Lower leg skin (tissue), 4 donors: ENCODE measurements at regions not wholly inside any gene's neighbourhood (a gene's known extent, or its start where the extent isn't known, plus 50 kb on each side); places are given as distances from the start of the nearest gene placed in this dataset.

Source experiments
- DNase-seq, 2 donors: peaks; one replicate each; pipeline ENCODE4 v3.0.0-alpha.2; 2019; ENCODE audit warnings: low spot score in 2 of 2
- H3K4me3 ChIP-seq: fragments of 200-600 bp; sonication (generic); 2 replicates; pipeline ENCODE4 v1.5.1; 2017; ENCODE audit warnings: mild to moderate bottlenecking, low read depth; ENCODE audit not compliant: poor library complexity, severe bottlenecking
- POLR2A ChIP-seq, 2 donors: fragments of 450-650 bp; IDR thresholded peaks; one replicate each; pipeline ENCODE4 v1.6.1; 2016 to 2017; ENCODE audit warnings: antibody characterized with exemption in 2 of 2, mild to moderate bottlenecking in 1 of 2, moderate library complexity in 1 of 2
- WGBS, 2 donors: methylation state at CpG; one replicate each; pipeline ENCODE4 v1.1.5; 2018; 5-methylcytosine and 5-hydroxymethylcytosine counted together
- intact Hi-C: fragments of 100-400 bp; cut with DNase I; formaldehyde crosslinking; loops from one replicate; pipeline ENCODE4 v1.15.0; 2023; ENCODE audit warnings: low total_unique reads
- TF ChIP-seq, protein P1 (sequence below), 3 donors: fragments of 450-650 bp; IDR thresholded peaks; one replicate each; pipeline ENCODE4 v1.5.1; 2016; ENCODE audit warnings: antibody characterized with exemption in 3 of 3, mild to moderate bottlenecking in 3 of 3, moderate library complexity in 2 of 3

- intact Hi-C loops = no loop called here
- TF ChIP-seq POLR2A (IDR thresholded peaks at IDR 0.05) = no peak
- TF ChIP-seq, protein P1, sequence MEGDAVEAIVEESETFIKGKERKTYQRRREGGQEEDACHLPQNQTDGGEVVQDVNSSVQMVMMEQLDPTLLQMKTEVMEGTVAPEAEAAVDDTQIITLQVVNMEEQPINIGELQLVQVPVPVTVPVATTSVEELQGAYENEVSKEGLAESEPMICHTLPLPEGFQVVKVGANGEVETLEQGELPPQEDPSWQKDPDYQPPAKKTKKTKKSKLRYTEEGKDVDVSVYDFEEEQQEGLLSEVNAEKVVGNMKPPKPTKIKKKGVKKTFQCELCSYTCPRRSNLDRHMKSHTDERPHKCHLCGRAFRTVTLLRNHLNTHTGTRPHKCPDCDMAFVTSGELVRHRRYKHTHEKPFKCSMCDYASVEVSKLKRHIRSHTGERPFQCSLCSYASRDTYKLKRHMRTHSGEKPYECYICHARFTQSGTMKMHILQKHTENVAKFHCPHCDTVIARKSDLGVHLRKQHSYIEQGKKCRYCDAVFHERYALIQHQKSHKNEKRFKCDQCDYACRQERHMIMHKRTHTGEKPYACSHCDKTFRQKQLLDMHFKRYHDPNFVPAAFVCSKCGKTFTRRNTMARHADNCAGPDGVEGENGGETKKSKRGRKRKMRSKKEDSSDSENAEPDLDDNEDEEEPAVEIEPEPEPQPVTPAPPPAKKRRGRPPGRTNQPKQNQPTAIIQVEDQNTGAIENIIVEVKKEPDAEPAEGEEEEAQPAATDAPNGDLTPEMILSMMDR (IDR thresholded peaks at IDR 0.05) = no peak
- H3K4me3 ChIP-seq = no peak overlapping the region
- no peak for DNase-seq
- 63% methylated on average over 3 of the region's 3 CpGs for WGBS, 2 donors
Observed at GRCh38 chr9:91141407-91141965, 220.2 kb downstream of the AUH start.

GRCh38 chr9:91143162-91143561 is 218.6 kb downstream of the AUH start:
- DNase-seq = peak in 1 of 2 donors; percentile 84
- TF ChIP-seq, protein P1 (IDR thresholded peaks at IDR 0.05) = no peak
- no peak for TF ChIP-seq POLR2A (IDR thresholded peaks at IDR 0.05)
- WGBS, 2 donors = 81 to 91% methylated on average over 5 of the region's 5 CpGs
- no peak overlapping the region for H3K4me3 ChIP-seq
- intact Hi-C loops = no loop called here

DNA sequence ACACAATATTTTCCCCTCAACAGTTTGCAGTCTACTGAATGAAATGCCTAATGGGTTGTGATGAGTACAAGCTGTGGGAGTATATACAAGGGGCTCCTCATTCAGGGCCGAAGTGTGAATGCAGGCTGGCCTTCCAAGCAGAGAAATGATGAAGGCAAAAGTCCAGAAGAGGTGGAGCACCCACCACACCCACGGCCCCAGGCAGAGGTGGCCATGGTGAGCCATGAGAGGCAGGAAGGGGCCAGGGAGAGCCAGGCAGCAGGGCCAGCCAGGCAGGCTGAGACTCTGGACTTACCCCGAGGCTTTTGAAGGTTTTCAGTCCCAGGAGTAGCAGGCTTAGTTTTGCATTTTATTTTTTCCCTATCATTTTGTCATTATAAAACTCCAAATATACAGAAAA is 218.1 kb downstream of the AUH start:
- intact Hi-C loops = no loop called here
- TF ChIP-seq POLR2A (IDR thresholded peaks at IDR 0.05) = no peak
- TF ChIP-seq, protein P1 (IDR thresholded peaks at IDR 0.05) = no peak
- H3K4me3 ChIP-seq = no peak overlapping the region
- WGBS, 2 donors = 52 to 58% methylated on average over 3 of the region's 3 CpGs
- DNase-seq = peak in 1 of 2 donors; percentile 68

GRCh38 chr9:91144769-91145168 is 216.9 kb downstream of the AUH start:
- no peak for TF ChIP-seq POLR2A (IDR thresholded peaks at IDR 0.05)
- TF ChIP-seq, protein P1 (IDR thresholded peaks at IDR 0.05) = no peak
- WGBS, 2 donors = 74 to 75% methylated on average over 3 of the region's 3 CpGs
- intact Hi-C loops = no loop called here
- DNase-seq = no peak
- H3K4me3 ChIP-seq = no peak overlapping the region

GRCh38 chr9:91145496-91145895 is 216.2 kb downstream of the AUH start:
- no peak overlapping the region for H3K4me3 ChIP-seq
- WGBS, 2 donors = 99% methylated on average over 4 of the region's 4 CpGs
- peak in 1 of 2 donors; percentile 74 for DNase-seq
- TF ChIP-seq, protein P1 (IDR thresholded peaks at IDR 0.05) = no peak
- no peak for TF ChIP-seq POLR2A (IDR thresholded peaks at IDR 0.05)
- intact Hi-C loops = no loop called here

- peak in 1 of 2 donors; percentile 80 for DNase-seq
- TF ChIP-seq, protein P1 (IDR thresholded peaks at IDR 0.05) = no peak
- no peak for TF ChIP-seq POLR2A (IDR thresholded peaks at IDR 0.05)
- no peak overlapping the region for H3K4me3 ChIP-seq
- intact Hi-C loops = no loop called here
- WGBS, 2 donors = 92 to 93% methylated on average over 10 of the region's 10 CpGs
Observed at GRCh38 chr9:91146391-91147019, 215.2 kb downstream of the AUH start.
